ENCODE measurements at regions not wholly inside any gene's neighbourhood (a gene's known extent, or its start where the extent isn't known, plus 50 kb on each side); places are given as distances from the start of the nearest gene placed in this dataset.

DNA sequence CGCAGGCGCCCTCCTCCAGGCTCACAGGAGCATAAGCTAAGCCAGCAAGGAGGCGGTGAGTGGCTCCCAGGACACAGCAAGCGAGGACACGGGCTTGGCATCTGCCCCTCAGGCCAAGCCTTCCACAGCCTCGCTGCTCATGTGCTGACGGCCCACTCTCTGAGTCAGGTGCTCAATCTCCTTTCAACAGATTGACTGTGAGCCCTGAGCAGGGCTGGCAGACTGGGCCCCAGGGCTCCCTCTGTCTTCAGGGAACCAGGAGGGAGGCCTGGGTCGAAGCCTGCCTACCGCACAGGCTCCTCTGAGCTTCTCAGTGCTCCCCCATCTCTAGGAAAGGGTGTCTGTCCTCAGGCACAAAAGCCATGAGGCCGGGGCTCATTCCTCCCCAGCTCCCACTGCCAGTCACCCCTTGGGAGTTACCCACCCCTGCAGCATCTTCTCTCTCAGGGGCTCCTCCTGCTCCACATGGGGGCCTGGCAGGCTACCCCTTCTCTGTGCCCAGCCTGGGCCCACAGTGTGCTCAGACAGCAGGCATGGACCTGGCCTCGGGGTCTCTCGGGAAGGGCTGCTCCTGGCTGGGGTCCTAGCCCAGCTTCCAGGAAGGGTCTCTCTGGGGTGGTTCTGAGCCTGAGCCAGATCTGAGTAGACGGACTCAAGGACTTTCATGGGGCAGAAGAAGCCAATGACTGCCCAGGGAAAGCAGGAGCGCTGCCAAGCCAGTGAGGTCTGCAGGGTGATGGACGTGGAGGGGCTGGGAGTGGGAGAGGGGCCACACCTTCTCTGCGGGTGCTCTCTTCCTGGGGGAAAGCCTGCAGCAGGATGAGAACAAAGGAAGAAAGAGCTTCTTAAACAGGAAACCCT is 138.0 kb upstream of the GPC1 start:
- DNase-seq (ENCODE audit: low read depth in 2 of 2) = no peak

DNA sequence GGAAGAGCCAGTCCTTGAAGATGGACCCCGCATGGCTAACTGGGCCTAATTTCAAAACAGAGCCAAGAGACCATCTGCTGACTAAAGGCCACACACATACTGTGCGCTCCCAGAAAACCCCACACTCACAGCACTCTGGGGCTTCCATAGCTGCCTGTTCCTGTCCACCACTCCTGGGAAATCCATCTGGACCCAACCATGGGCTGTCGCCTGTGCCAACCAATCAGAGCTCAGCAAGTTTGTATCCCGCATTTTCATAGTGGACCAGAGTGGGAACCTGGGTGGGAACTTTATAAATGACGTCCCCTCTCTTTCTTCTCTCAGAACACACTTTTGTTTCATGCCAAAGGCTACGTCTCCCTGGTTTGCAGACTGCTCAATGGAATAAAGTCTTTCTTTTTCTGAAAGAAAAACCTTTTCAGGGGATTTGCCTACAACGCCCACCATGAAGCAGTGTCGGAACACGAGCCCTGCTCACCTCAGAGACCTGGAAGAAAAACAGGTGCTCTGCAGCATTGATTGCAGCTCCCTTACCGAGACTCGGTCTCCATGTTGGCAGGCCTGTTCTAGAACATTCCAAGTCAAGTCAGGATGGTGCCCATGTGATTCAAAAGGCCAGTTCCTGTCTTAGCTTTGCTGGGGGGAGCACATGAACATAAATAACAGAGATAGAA is 137.2 kb upstream of the GPC1 start:
- DNase-seq (ENCODE audit: low read depth in 2 of 2) = no peak

GRCh38 chr2:240298803-240299709 is 136.4 kb upstream of the GPC1 start:
- no peak for DNase-seq (ENCODE audit: low read depth in 2 of 2)

GRCh38 chr2:240299710-240300068 is 135.8 kb upstream of the GPC1 start:
- no peak for DNase-seq (ENCODE audit: low read depth in 2 of 2)

DNA sequence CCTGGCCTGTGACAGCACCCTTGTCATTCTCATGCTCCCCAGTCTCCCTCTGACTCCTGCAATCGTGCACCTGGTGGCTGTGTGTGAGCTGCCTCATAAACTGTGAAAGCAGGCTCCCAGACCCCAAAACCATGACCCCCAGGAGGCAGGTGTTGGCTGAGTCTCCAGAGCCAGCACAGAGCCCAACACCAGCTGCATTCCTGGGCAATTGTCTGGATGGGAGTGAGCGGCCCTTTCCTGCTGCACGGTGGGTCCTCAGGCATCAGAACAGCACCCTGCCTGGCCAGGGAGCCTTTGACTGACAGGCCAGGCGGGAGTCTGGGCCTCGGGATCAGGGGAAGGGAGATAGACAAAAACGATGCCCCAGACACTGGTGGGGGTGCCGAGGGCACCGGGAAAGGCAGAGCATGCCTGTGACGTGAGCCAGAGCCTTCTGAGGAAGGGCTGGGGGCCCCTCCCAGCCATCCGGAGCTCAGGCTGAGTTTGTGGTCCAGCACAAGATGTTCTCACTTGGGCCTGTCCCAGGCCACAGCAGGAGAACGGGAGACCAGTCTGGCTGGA is 135.1 kb upstream of the GPC1 start:
- DNase-seq (ENCODE audit: low read depth in 2 of 2) = no peak

- no peak for DNase-seq (ENCODE audit: low read depth in 2 of 2)
Measured at GRCh38 chr2:240300840-240301239, 134.6 kb upstream of the GPC1 start.

GRCh38 chr2:240301256-240301795 is 134.1 kb upstream of the GPC1 start:
- DNase-seq (ENCODE audit: low read depth in 2 of 2) = no peak

GRCh38 chr2:240302041-240302440 is 133.4 kb upstream of the GPC1 start:
- no peak for DNase-seq (ENCODE audit: low read depth in 2 of 2)

DNA sequence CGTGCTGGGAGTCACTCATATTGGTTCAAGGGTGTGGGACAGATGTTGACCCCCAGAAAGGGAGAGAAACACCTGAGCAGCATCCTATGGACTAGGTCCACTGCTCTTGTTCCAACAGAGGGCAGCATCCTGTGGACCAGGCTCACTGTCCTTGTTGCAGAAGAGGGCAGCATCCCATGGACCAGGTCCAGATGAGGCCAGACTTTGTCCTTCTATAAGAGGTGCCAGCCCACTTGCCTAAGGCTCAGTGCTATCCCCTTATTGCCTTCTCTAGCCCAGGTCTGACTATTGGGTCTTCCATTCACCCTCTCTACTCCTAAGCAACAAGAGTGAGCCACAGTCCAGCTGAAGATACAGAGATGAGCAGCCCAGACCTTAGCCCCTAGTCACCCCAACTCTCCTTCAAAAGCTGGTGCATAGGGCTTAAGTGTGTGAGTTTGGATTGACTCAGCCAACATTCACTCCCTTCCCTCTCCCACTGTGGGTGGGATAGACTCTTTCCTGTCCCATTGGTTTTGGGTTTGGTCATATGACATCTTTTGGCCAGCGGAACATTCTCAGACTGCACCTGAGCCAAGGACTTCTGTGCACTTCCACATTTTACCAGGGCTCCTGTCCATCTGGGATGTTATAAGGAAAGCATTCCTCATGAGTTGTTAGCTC is 132.4 kb upstream of the GPC1 start:
- no peak for DNase-seq (ENCODE audit: low read depth in 2 of 2)

- DNase-seq (ENCODE audit: low read depth in 2 of 2) = no peak
Measured at GRCh38 chr2:240303896-240304745, 131.3 kb upstream of the GPC1 start.

GRCh38 chr2:240304746-240305161 is 130.7 kb upstream of the GPC1 start:
- DNase-seq (ENCODE audit: low read depth in 2 of 2) = no peak

GRCh38 chr2:240305369-240305962 is 130.0 kb upstream of the GPC1 start:
- no peak for DNase-seq (ENCODE audit: low read depth in 2 of 2)

DNA sequence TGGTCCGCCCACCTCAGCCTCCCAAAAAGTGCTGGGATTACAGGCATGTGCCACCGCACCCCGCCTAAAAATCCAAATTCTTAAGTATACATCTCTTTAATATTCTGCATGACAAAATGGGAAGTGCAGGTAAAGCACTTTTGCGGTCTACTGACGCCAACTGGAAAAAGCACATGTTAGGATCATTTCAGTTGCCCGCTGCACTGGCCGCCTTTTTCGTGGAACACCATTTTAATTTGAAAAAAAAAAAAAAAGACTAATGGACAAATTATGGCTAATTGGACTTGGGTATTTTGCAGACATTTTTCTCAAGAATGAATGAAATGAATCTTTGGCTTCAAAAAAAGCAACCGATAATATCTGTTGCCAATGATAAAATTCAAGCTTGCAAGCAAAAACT is 129.3 kb upstream of the GPC1 start:
- DNase-seq (ENCODE audit: low read depth in 2 of 2) = no peak

- no peak for DNase-seq (ENCODE audit: low read depth in 2 of 2)
Measured at GRCh38 chr2:240308111-240308651, 127.3 kb upstream of the GPC1 start.

DNA sequence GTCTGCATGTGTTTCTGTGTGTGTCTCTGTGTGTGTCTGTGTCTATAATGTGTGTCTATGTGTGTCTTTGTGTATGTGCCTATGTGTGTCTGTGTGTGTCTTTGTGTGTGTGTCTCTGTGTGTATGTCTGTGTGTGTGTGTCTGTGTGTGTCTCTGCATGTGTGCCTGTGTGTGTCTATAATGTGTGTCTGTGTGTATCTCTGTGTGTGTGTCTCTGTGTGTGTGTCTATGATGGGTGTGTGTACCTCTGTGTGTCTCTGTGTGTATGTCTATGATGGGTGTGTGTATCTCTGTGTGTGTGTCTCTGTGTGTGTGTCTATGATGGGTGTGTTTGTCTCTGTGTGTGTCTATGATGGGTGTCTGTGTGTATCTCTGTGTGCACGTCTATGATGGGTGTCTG is 126.2 kb upstream of the GPC1 start:
- no peak for DNase-seq (ENCODE audit: low read depth in 2 of 2)

- DNase-seq (ENCODE audit: low read depth in 2 of 2) = no peak
Measured at GRCh38 chr2:240310201-240310600, 125.3 kb upstream of the GPC1 start.

- DNase-seq (ENCODE audit: low read depth in 2 of 2) = no peak
Measured at GRCh38 chr2:240310645-240311044, 124.8 kb upstream of the GPC1 start.

DNA sequence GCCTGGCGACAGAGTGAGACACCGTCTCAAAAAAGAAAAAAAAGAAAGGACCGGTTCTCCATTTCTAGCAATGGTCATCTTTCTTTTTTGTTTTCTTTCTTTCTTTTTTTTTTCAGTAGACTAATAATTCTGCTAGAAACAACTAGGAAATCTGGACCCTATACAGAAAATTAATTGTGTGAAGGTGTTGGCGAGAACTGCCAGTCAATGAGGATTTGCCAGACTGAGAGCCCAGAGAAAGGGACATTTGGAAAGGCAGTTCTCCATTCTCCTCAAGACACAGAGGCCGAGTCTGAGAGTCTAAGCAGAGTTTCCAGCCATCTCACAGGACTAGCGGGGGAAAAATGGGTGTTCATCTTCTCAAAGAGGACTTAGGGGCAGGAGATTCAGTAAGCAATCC is 123.6 kb upstream of the GPC1 start:
- DNase-seq (ENCODE audit: low read depth in 2 of 2) = no peak

DNA sequence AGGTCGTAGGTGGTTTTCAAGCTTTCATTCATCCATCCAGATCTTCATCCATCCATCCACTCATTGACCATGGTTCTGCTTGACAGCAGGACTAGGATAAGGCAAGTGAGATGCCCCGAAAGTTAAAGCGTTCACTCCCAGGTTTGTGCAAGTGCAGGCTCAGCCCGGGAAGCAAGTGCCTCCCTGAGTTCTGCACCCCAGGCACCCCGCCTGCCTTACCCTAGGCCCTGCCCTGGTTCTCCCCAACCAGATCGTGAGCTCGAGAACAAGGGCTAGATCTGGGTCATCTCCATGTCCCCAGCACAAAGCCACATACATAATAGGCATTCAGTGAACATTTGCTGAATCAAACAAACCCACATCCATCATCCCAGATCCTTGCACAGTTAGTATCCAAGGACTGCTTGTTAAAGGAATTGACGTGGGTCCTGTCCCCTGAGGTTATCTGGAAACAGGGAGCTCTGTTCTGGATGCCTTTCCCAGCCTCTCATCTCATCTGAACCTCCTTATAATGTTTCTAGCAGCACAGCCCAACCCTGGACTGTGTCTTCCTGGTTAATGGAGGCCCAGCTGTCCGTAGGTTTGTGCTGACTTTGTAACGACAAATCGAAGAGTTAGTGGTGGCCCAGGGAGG is 116.1 kb upstream of the GPC1 start:
- no peak for DNase-seq (ENCODE audit: low read depth in 2 of 2)

Measured in stimulated activated CD4-positive, alpha-beta T cell treated with anti-CD3 and anti-CD28 coated beads, Interleukin-1b, Interleukin-23, amount 100 ng/mL, for 1 hour (primary cell).